ENCODE measurements at regions not wholly inside any gene's neighbourhood (a gene's known extent, or its start where the extent isn't known, plus 50 kb on each side); places are given as distances from the start of the nearest gene placed in this dataset.

GRCh38 chr7:10706875-10707493 is 266.7 kb upstream of the PHF14 start:
- H3K4me1 ChIP-seq (ENCODE audit: control insufficient read depth in 1 of 2, low read depth in 2 of 2), result no peaks in the 10 kb centered on the region
- DNase-seq (ENCODE audit: low spot score) (no peak), ATAC-seq (ENCODE audit: insufficient number of reproducible peaks, low FRiP score, low read depth) (no peak)
- H3K9me3 ChIP-seq, result no peaks in the 10 kb centered on the region
- no peak overlapping the region for H3K27ac ChIP-seq
- no peaks in the 10 kb centered on the region for H3K36me3 ChIP-seq
- no peak for TF ChIP-seq CTCF (IDR thresholded peaks at IDR 0.05)
- H3K4me3 ChIP-seq, result no peak overlapping the region
- no peaks in the 10 kb centered on the region for H3K27me3 ChIP-seq (replicated peaks; ENCODE audit: insufficient read depth)

- no peak for DNase-seq (ENCODE audit: low spot score)
- H3K4me1 ChIP-seq (ENCODE audit: control insufficient read depth in 1 of 2, low read depth in 2 of 2), result no peaks in the 10 kb centered on the region
- H3K9me3 ChIP-seq, result no peaks in the 10 kb centered on the region
- TF ChIP-seq CTCF (IDR thresholded peaks at IDR 0.05), result no peak
- no peak for ATAC-seq (ENCODE audit: insufficient number of reproducible peaks, low FRiP score, low read depth)
- no peak overlapping the region for H3K27ac ChIP-seq
- H3K4me3 ChIP-seq, result no peak overlapping the region
- no peaks in the 10 kb centered on the region for H3K36me3 ChIP-seq
- no peaks in the 10 kb centered on the region for H3K27me3 ChIP-seq (replicated peaks; ENCODE audit: insufficient read depth)
These were observed 266.2 kb upstream of the PHF14 start for GRCh38 chr7:10707519-10707918.

- TF ChIP-seq CTCF (IDR thresholded peaks at IDR 0.05), result no peak
- Histone ChIP-seq H3K9me3 (no peaks in the 10 kb centered on the region), H3K27ac (no peak overlapping the region), H3K4me3 (no peak overlapping the region), H3K36me3 (no peaks in the 10 kb centered on the region), H3K27me3 (replicated peaks; ENCODE audit: insufficient read depth) (no peaks in the 10 kb centered on the region), H3K4me1 (ENCODE audit: control insufficient read depth in 1 of 2, low read depth in 2 of 2) (no peaks in the 10 kb centered on the region)
- ATAC-seq (ENCODE audit: insufficient number of reproducible peaks, low FRiP score, low read depth) (no peak), DNase-seq (ENCODE audit: low spot score) (no peak)
These were observed 265.2 kb upstream of the PHF14 start for GRCh38 chr7:10708447-10708846.

- no peak for ATAC-seq (ENCODE audit: insufficient number of reproducible peaks, low FRiP score, low read depth)
These were observed 254.9 kb upstream of the PHF14 start for GRCh38 chr7:10718768-10719167.

GRCh38 chr7:10720042-10720441 is 253.6 kb upstream of the PHF14 start:
- no peak overlapping the region for H3K4me3 ChIP-seq
- TF ChIP-seq CTCF (IDR thresholded peaks at IDR 0.05), result no peak
- H3K9me3 ChIP-seq, result no peaks in the 10 kb centered on the region
- DNase-seq (ENCODE audit: low spot score) (no peak), ATAC-seq (ENCODE audit: insufficient number of reproducible peaks, low FRiP score, low read depth) (no peak)
- no peaks in the 10 kb centered on the region for H3K27me3 ChIP-seq (replicated peaks; ENCODE audit: insufficient read depth)
- no peak overlapping the region for H3K27ac ChIP-seq
- H3K4me1 ChIP-seq (ENCODE audit: control insufficient read depth in 1 of 2, low read depth in 2 of 2), result no peaks in the 10 kb centered on the region
- no peaks in the 10 kb centered on the region for H3K36me3 ChIP-seq

More at GRCh38 chr7:10718768-10719167, 254.9 kb upstream of the PHF14 start:
- TF ChIP-seq CTCF (IDR thresholded peaks at IDR 0.05), result no peak
- Histone ChIP-seq H3K4me3 (no peak overlapping the region), H3K27ac (no peak overlapping the region), H3K4me1 (ENCODE audit: control insufficient read depth in 1 of 2, low read depth in 2 of 2) (no peaks in the 10 kb centered on the region), H3K27me3 (replicated peaks; ENCODE audit: insufficient read depth) (no peaks in the 10 kb centered on the region), H3K9me3 (no peaks in the 10 kb centered on the region), H3K36me3 (no peaks in the 10 kb centered on the region)
- DNase-seq (ENCODE audit: low spot score), result no peak

Data from thoracic aorta (tissue), 2 donors.